Sciatic nerve (tissue), 2 donors: ENCODE measurements at regions not wholly inside any gene's neighbourhood (a gene's known extent, or its start where the extent isn't known, plus 50 kb on each side); places are given as distances from the start of the nearest gene placed in this dataset.
A peak's percentile ranks its signal among the peaks of the same experiment; 100 is the strongest.

ENCODE experiments used
- ATAC-seq: fragments of 200-7000 bp; cut with Tn5 transposase; one replicate; pipeline ENCODE4 v1.9.1; 2020; ENCODE audit warnings: mild to moderate bottlenecking, moderate library complexity
- DNase-seq: peaks from one replicate; pipeline ENCODE4 v3.0.0-alpha.2; 2020; ENCODE audit warnings: low spot score
- intact Hi-C: fragments of 100-400 bp; cut with DNase I; formaldehyde crosslinking; loops from one replicate; pipeline ENCODE4 v1.14.2; 2022
- donor health status: DM: no; HTN: no; CAD: no.
- donor health status: DM: no; HTN: no; CAD: no.

DNA sequence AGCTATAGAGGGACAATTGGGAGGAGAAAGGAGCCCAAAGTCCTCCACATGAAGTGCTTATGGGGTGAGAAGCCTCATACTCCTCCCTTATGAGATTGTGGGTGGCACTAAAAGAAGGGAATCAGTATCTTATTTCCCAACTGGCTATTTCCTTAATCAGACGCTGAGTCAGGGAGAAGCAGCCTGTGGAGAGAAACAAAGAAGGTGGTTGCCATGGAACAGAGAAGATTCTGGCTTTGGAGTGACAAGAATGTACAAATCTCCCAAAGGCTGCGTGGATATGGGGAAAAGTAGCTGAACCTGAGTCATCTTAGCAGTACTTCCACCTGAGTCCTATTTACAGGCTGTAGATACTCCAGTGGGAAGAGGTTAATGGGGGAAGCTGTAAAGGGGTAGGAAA, 115.8 kb upstream of the CWC22 start:
- intact Hi-C loops, result no loop called here
- ATAC-seq (no peak), DNase-seq (no peak)

DNA sequence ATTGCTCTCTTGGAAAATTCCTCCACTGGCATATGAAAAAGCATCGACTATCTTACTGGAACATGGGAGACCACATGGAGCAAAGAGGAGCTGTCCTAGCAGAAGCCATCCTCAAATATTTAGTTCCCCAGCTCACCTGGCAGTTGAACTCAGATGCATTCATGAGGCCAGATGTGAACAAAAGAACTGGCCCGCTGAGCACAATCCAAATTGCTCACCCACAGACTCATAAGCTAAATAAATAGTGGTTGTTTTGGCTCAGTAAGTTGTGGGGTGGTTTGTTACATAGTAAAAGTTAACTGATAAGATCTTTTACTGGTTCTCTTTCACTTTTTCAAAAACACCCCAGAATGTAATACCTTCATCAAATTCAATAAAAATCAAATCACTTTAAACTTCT, 108.6 kb upstream of the CWC22 start:
- ATAC-seq, result no peak
- intact Hi-C loops, result no loop called here
- DNase-seq, result no peak

DNA sequence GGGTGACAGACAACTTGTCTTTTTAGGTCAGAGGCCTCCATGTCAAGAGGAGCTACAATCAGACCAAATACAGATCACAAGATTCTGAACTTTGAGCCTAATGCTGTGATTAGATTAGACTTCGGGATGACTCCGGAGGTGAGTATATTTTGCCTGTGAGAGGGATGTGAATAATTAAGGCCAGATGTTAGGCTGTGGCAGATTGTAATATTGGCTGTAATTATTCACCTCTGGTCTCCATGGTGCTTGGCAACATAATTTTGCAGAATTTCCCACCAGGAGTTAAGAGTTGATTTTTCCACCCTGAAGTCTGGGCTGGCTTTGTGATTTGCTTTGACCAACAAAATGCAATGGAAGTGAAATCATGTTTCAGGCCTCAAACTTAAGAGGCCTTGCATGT, 108.2 kb upstream of the CWC22 start:
- intact Hi-C loops, result no loop called here
- DNase-seq (no peak), ATAC-seq (no peak)

GRCh38 chr2:180111901-180112300, 104.8 kb upstream of the CWC22 start:
- ATAC-seq (no peak), DNase-seq (no peak)
- intact Hi-C loops, result no loop called here

DNA sequence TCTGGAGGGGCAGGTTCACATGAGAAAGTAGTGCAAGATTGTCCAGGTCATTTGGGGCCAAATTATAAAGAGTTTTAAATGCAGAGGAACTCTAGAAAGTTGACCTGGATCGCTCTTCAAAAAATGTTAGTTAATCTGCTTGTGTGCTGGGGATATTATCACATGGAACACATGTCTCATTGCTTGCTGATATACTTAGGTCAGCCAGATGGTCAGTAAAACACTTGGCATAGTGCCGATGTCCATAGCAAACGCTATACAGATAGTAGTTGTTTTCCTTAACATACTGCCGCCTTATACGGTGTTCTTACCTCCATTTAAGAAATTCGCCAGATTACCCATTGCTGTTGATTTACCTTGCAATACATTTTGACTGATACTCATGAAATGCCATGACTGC, 103.4 kb upstream of the CWC22 start:
- DNase-seq (no peak), ATAC-seq (no peak)
- intact Hi-C loops, result no loop called here

DNA sequence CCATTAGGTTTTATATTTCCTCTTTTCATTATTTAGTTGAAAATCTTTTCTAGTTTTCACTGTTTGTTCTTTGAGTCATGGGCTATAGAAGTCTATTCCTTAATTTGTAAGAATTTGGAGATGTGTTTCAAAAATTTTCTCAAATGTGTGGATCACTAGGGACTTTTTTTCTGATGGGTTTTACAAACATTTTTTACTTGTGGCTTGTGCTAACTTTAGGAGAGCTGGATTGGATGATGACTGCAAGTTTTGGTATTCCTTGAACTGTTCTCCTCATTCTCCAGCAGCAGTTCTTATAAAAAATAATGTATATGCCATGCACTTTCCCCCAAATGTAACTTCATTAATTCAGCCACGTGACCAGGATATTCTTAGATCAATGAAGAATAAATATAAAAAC, 94.7 kb upstream of the CWC22 start:
- no peak for DNase-seq
- ATAC-seq, result no peak
- intact Hi-C loops, result no loop called here

DNA sequence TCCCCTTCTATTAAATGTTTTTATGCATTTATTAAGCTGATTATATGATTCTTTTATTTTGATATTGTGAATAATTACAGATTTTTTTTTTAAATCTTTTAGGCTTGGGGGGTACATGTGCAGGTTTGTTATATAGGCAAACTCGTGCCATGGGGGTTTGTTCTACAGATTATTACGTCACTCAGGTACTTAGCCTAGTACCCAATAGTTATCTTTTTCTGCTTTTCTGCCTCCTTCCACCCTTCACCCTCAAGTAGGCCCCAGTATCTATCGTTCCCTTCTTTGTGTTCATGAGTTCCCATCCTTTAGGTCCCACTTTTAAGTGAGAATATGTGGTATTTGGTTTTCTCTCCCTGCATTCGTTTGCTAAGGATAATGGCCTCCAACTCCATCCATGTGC, 92.2 kb upstream of the CWC22 start:
- intact Hi-C loops, result no loop called here
- ATAC-seq, result no peak
- DNase-seq, result no peak

DNA sequence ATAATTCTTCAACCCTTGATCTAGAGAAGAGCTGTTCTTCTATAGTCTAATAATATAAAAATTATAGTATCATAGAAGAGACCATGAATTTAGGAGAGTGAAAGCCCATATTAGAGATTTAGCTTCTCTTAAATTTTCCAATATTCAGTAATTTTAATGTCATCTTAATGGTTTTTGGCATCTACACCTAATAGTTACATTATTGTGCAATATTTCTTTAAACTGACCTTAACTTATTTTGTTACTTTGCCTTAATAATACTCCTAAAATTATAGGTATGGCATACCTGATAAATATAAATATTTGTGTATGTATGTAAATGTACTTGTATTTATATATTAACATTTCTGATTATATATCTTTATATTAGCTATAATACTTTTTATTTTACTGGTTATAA, 78.0 kb upstream of the CWC22 start:
- DNase-seq (no peak), ATAC-seq (no peak)
- intact Hi-C loops, result no loop called here

GRCh38 chr2:180077295-180077906, 70.3 kb upstream of the CWC22 start:
- intact Hi-C loops, result no loop called here
- DNase-seq (no peak), ATAC-seq (no peak)

GRCh38 chr2:180075870-180076269, 68.8 kb upstream of the CWC22 start:
- DNase-seq (no peak), ATAC-seq (no peak)
- intact Hi-C loops, result no loop called here

DNA sequence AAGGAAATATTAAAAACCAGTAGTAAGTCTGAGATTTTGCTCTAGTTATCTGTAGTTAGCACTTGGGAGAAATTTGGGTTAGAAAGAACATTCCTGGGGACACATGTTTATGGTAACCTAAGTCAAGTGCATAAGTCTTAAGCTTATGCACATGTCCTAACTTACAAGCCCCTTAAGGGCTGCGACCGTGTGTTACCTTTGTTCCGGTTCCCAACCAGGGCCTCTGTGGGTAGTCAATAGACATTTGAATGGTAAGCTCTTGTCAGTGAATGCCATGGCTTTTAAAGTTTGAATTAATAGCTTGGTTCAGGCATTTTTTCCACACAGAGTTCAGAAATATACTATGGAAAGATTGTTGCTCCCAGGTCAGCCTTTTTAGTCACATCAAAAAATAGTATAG, 64.7 kb upstream of the CWC22 start:
- no peak for DNase-seq
- intact Hi-C loops, result loop anchor here (5.0 kb wide), 1 partner anchor 639 kb away; no protein-coding TSS in a partner anchor
- ATAC-seq, result no peak

- intact Hi-C loops, result no loop called here
- ATAC-seq, result no peak
- peak; percentile 61 for DNase-seq
Measured at GRCh38 chr2:180063494-180064092, 56.5 kb upstream of the CWC22 start.

DNA sequence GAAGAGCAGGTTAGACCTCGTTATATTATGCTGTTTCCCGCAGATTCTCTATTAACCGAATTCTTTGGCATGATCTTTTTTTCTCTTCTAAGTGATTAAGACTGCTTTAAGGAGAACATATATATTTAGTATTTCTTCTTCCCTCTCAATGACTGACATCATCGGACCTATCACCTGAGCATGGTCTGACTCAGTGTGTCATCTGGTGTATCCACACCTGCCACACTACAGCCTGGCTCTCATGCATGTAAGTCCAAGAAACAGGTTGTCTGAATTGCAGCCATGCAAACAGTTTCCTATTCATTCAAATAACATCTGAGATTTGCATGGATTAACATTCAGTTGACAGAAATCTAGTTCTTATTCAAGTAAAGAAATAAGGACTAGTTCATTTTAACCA, 55.1 kb upstream of the CWC22 start:
- intact Hi-C loops, result no loop called here
- DNase-seq (no peak), ATAC-seq (no peak)

- DNase-seq (no peak), ATAC-seq (no peak)
- intact Hi-C loops, result no loop called here
Measured at GRCh38 chr2:180061546-180061945, 54.4 kb upstream of the CWC22 start.

- ATAC-seq (no peak), DNase-seq (no peak)
- intact Hi-C loops, result no loop called here
Measured at GRCh38 chr2:180061085-180061484, 54.0 kb upstream of the CWC22 start.

GRCh38 chr2:180058993-180059392, 51.9 kb upstream of the CWC22 start:
- intact Hi-C loops, result no loop called here
- ATAC-seq (no peak), DNase-seq (no peak)

- intact Hi-C loops, result no loop called here
- ATAC-seq, result no peak
- no peak for DNase-seq
Measured at GRCh38 chr2:180057706-180058412, 50.8 kb upstream of the CWC22 start.
